Ishikawa (cell line): ENCODE measurements at regions not wholly inside any gene's neighbourhood (a gene's known extent, or its start where the extent isn't known, plus 50 kb on each side); places are given as distances from the start of the nearest gene placed in this dataset.

Experiments used
- CEBPB ChIP-seq: IDR thresholded peaks from 2 replicates; pipeline ENCODE4 v1.6.1; 2012
- CREB1 ChIP-seq: IDR thresholded peaks from 2 replicates; pipeline ENCODE4 v1.6.1; 2012; ENCODE audit warnings: low read depth
- EGR1 ChIP-seq: IDR thresholded peaks from 2 replicates; pipeline ENCODE4 v1.6.1; 2012
- EP300 ChIP-seq: IDR thresholded peaks from 2 replicates; pipeline ENCODE4 v1.6.1; 2012; ENCODE audit warnings: borderline replicate concordance
- FOXM1 ChIP-seq: IDR thresholded peaks from 2 replicates; pipeline ENCODE4 v1.6.1; 2012; ENCODE audit warnings: low read depth, borderline replicate concordance
- NFIC ChIP-seq: IDR thresholded peaks from 2 replicates; pipeline ENCODE4 v1.6.1; 2012
- RAD21 ChIP-seq: IDR thresholded peaks from 2 replicates; pipeline ENCODE4 v1.6.1; 2012; ENCODE audit warnings: low read depth
- TAF1 ChIP-seq: IDR thresholded peaks from 2 replicates; pipeline ENCODE4 v1.6.1; 2012; ENCODE audit warnings: low read depth, mild to moderate bottlenecking
- TCF12 ChIP-seq: IDR thresholded peaks from 2 replicates; pipeline ENCODE4 v1.6.1; 2012; ENCODE audit warnings: low read depth
- TEAD4 ChIP-seq: IDR thresholded peaks from 2 replicates; pipeline ENCODE4 v1.6.1; 2012
- USF1 ChIP-seq: IDR thresholded peaks from 2 replicates; pipeline ENCODE4 v1.6.1; 2012
- YY1 ChIP-seq: IDR thresholded peaks from 2 replicates; pipeline ENCODE4 v1.6.1; 2012; ENCODE audit warnings: low read depth
- ZBTB7A ChIP-seq: IDR thresholded peaks from 2 replicates; pipeline ENCODE4 v1.6.1; 2012; ENCODE audit warnings: low read depth
- TF ChIP-seq, protein P1 (sequence below): IDR thresholded peaks from 2 replicates; pipeline ENCODE4 v1.6.1; 2012; ENCODE audit warnings: low read depth, mild to moderate bottlenecking
- TF ChIP-seq, protein P2 (sequence below): IDR thresholded peaks from 2 replicates; pipeline ENCODE4 v1.6.1; 2012

GRCh38 chr18:43819397-43819796, 542.1 kb upstream of the SYT4 start:
- TF ChIP-seq CREB1 (no peak), USF1 (no peak), EP300 (no peak), TCF12 (no peak), YY1 (no peak), TAF1 (no peak), ZBTB7A (no peak), TEAD4 (no peak), NFIC (no peak), FOXM1 (no peak), RAD21 (no peak), EGR1 (no peak), CEBPB (no peak)
- TF ChIP-seq, protein P1, sequence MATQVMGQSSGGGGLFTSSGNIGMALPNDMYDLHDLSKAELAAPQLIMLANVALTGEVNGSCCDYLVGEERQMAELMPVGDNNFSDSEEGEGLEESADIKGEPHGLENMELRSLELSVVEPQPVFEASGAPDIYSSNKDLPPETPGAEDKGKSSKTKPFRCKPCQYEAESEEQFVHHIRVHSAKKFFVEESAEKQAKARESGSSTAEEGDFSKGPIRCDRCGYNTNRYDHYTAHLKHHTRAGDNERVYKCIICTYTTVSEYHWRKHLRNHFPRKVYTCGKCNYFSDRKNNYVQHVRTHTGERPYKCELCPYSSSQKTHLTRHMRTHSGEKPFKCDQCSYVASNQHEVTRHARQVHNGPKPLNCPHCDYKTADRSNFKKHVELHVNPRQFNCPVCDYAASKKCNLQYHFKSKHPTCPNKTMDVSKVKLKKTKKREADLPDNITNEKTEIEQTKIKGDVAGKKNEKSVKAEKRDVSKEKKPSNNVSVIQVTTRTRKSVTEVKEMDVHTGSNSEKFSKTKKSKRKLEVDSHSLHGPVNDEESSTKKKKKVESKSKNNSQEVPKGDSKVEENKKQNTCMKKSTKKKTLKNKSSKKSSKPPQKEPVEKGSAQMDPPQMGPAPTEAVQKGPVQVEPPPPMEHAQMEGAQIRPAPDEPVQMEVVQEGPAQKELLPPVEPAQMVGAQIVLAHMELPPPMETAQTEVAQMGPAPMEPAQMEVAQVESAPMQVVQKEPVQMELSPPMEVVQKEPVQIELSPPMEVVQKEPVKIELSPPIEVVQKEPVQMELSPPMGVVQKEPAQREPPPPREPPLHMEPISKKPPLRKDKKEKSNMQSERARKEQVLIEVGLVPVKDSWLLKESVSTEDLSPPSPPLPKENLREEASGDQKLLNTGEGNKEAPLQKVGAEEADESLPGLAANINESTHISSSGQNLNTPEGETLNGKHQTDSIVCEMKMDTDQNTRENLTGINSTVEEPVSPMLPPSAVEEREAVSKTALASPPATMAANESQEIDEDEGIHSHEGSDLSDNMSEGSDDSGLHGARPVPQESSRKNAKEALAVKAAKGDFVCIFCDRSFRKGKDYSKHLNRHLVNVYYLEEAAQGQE: no peak
- TF ChIP-seq, protein P2, sequence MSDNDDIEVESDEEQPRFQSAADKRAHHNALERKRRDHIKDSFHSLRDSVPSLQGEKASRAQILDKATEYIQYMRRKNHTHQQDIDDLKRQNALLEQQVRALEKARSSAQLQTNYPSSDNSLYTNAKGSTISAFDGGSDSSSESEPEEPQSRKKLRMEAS: no peak

DNA sequence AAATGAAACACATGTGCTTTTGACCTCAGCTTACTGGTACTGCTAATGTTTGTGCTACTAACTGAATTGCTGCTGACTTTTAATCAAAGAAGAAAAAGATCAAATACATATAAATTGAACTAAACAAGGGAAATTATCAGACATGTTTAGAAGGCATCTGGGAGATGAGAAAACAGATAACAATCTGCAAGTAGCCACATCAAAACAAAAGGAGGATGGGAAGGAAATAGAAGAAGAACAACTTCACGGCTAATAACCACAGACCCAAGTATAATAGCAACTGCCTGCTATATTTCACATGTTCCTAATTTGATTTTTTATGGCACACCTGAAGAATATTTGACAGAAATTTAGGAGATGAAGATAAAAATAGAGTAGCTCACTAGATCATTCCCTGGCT, 542.6 kb upstream of the SYT4 start:
- no peak for TF ChIP-seq NFIC
- TF ChIP-seq, protein P1: no peak
- TF ChIP-seq USF1: no peak
- TF ChIP-seq ZBTB7A: no peak
- TF ChIP-seq YY1: no peak
- no peak for TF ChIP-seq TCF12
- TF ChIP-seq, protein P2: no peak
- no peak for TF ChIP-seq CEBPB
- TF ChIP-seq RAD21: no peak
- TF ChIP-seq FOXM1: no peak
- TF ChIP-seq EGR1: no peak
- no peak for TF ChIP-seq TEAD4
- no peak for TF ChIP-seq TAF1
- no peak for TF ChIP-seq CREB1
- TF ChIP-seq EP300: no peak

DNA sequence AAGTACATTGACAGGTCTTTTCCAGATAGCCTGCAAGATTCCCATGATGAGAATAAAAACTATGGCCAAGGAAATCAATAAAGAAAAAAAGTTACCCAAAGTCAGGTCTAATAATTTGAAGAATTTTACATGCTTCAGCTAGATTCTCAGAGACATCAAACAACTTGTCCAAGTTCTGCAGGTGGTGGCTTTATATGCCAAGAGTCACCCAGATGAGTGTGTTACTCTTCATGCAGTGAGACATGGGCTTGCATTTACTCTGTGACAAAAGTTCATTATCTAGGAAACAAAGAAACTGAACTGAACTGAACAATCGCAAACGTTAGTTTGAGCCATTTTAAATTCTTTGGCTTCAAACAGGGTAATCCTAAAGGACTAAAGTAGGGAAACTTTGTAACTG, 548.5 kb upstream of the SYT4 start:
- TF ChIP-seq ZBTB7A (no peak), FOXM1 (no peak), CEBPB (no peak), YY1 (no peak), EGR1 (no peak), TAF1 (no peak), USF1 (no peak), TEAD4 (no peak), EP300 (no peak), TCF12 (no peak)
- TF ChIP-seq, protein P1: no peak
- TF ChIP-seq, protein P2: no peak

DNA sequence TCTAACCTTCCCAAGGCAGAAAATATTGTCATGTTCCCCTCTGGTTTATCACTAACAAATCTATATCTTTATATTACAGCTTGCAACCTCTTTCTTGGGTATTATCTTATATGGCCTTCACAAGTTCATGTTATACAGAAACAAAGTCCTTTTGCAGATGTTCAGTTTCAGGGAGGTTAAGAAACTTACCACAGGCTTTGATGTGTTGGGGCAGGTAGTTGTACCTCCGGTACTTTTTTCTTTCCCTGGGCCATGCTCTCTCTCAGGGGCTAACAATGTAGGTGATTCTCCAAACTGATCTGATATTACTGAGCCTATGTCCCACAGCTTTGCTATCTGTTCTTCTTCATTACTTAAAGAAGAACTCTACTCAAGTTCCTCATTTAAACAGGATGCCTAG, 548.9 kb upstream of the SYT4 start:
- TF ChIP-seq TAF1: no peak
- TF ChIP-seq, protein P1: no peak
- no peak for TF ChIP-seq FOXM1
- TF ChIP-seq CEBPB: no peak
- TF ChIP-seq YY1: no peak
- no peak for TF ChIP-seq EGR1
- TF ChIP-seq USF1: no peak
- TF ChIP-seq CREB1: no peak
- no peak for TF ChIP-seq RAD21
- no peak for TF ChIP-seq ZBTB7A
- TF ChIP-seq TEAD4: no peak
- TF ChIP-seq EP300: no peak
- TF ChIP-seq, protein P2: no peak
- no peak for TF ChIP-seq NFIC
- TF ChIP-seq TCF12: no peak
